ENCODE measurements at regions not wholly inside any gene's neighbourhood (a gene's known extent, or its start where the extent isn't known, plus 50 kb on each side); places are given as distances from the start of the nearest gene placed in this dataset.

DNA sequence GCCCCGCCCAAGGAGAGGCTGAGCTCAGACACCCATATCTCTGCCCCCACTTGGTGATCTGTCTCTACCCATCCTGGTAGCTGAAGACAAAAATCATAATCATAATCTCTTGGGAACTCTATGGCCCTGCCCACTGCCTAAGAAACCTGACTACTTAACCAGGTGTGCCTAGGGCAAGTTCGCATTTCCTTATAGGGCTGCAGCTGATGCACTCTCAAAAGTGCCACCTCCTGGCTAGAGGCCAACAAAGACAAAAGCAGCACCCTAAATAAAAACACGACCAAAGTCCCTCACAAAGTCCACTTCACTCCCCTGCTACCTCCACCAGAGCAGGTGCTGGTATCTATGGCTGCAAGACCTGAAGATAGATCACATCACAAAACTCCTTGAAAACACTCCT is 250.4 kb upstream of the SLITRK3 start (continued):
- no peak for TF ChIP-seq PHB2 (IDR thresholded peaks at IDR 0.05; ENCODE audit: partially characterized antibody)
- TF ChIP-seq, protein P1, sequence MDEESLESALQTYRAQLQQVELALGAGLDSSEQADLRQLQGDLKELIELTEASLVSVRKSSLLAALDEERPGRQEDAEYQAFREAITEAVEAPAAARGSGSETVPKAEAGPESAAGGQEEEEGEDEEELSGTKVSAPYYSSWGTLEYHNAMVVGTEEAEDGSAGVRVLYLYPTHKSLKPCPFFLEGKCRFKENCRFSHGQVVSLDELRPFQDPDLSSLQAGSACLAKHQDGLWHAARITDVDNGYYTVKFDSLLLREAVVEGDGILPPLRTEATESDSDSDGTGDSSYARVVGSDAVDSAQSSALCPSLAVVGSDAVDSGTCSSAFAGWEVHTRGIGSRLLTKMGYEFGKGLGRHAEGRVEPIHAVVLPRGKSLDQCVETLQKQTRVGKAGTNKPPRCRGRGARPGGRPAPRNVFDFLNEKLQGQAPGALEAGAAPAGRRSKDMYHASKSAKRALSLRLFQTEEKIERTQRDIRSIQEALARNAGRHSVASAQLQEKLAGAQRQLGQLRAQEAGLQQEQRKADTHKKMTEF (CRISPR knock-in tag; IDR thresholded peaks at IDR 0.05), result no peak
- TF ChIP-seq, protein P2, sequence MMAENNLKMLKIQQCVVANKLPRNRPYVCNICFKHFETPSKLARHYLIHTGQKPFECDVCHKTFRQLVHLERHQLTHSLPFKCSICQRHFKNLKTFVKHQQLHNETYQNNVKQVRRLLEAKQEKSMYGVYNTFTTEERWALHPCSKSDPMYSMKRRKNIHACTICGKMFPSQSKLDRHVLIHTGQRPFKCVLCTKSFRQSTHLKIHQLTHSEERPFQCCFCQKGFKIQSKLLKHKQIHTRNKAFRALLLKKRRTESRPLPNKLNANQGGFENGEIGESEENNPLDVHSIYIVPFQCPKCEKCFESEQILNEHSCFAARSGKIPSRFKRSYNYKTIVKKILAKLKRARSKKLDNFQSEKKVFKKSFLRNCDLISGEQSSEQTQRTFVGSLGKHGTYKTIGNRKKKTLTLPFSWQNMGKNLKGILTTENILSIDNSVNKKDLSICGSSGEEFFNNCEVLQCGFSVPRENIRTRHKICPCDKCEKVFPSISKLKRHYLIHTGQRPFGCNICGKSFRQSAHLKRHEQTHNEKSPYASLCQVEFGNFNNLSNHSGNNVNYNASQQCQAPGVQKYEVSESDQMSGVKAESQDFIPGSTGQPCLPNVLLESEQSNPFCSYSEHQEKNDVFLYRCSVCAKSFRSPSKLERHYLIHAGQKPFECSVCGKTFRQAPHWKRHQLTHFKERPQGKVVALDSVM (CRISPR knock-in tag; IDR thresholded peaks at IDR 0.05), result no peak
- TF ChIP-seq ZNF460 (CRISPR knock-in tag; IDR thresholded peaks at IDR 0.05; ENCODE audit: borderline replicate concordance), result no peak
- TF ChIP-seq ZNF256 (CRISPR knock-in tag; conservative IDR thresholded peaks at IDR 0.05), result no peak
- no peak for TF ChIP-seq ZNF780A (CRISPR knock-in tag; IDR thresholded peaks at IDR 0.05)
- TF ChIP-seq MAZ (IDR thresholded peaks at IDR 0.05; ENCODE audit: borderline replicate concordance, low read depth, low read length), result no peak
- TF ChIP-seq MAZ (CRISPR knock-in tag; IDR thresholded peaks at IDR 0.05; ENCODE audit: low read depth), result no peak
- TF ChIP-seq ZNF850 (CRISPR knock-in tag; conservative IDR thresholded peaks at IDR 0.05), result no peak
- TF ChIP-seq, protein P3, sequence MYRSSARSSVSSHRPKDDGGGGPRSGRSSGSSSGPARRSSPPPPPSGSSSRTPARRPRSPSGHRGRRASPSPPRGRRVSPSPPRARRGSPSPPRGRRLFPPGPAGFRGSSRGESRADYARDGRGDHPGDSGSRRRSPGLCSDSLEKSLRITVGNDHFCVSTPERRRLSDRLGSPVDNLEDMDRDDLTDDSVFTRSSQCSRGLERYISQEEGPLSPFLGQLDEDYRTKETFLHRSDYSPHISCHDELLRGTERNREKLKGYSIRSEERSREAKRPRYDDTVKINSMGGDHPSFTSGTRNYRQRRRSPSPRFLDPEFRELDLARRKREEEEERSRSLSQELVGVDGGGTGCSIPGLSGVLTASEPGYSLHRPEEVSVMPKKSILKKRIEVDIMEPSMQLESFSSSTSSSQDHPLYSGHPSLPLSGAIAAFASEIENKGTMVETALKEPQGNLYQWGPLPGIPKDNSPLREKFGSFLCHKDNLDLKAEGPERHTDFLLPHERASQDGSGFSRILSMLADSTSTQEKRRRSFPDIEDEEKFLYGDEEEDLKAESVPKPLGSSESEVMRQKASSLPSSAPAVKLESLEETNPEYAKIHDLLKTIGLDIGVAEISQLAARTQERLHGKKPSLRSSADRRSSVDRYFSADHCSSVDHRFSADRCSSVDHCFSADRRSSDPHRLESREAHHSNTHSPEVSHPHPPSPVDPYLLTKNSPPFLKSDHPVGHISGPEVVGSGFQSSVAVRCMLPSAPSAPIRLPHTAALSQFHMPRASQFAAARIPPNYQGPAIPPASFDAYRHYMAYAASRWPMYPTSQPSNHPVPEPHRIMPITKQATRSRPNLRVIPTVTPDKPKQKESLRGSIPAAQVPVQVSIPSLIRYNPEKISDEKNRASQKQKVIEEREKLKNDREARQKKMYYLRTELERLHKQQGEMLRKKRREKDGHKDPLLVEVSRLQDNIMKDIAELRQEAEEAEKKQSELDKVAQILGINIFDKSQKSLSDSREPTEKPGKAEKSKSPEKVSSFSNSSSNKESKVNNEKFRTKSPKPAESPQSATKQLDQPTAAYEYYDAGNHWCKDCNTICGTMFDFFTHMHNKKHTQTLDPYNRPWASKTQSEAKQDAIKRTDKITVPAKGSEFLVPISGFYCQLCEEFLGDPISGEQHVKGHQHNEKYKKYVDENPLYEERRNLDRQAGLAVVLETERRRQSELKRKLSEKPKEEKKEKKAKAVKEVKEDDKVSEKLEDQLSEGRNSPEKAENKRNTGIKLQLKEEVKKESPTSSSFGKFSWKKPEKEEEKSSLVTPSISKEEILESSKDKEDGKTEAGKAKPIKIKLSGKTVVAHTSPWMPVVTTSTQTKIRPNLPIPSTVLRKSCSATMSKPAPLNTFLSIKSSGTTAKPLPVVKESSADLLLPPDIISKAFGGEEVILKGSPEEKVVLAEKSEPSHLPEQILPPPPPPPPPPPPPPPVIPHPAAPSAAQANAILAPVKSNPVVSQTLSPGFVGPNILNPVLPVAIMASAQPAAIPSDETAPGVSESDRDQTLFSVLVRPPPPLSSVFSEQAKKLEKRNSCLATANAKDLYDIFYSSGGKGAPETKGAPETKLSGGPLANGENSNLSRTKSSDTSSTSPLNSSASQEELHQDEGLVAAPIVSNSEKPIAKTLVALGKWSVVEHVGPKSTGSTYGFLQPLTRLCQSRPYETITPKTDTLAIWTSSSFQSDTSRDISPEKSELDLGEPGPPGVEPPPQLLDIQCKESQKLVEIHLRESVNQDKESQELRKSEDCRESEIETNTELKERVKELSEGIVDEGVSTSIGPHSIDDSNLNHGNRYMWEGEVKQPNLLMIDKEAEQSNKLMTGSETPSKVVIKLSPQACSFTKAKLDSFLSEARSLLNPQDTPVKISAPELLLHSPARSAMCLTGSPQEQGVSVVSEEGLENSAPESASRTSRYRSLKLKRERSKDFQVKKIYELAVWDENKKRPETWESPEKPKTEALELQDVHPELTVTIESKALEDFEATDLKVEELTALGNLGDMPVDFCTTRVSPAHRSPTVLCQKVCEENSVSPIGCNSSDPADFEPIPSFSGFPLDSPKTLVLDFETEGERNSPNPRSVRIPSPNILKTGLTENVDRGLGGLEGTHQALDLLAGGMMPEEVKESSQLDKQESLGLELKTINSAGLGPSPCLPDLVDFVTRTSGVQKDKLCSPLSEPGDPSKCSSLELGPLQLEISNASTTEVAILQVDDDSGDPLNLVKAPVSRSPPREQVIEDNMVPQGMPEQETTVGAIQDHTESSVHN (CRISPR knock-in tag; IDR thresholded peaks at IDR 0.05), result no peak
- TF ChIP-seq, protein P4, sequence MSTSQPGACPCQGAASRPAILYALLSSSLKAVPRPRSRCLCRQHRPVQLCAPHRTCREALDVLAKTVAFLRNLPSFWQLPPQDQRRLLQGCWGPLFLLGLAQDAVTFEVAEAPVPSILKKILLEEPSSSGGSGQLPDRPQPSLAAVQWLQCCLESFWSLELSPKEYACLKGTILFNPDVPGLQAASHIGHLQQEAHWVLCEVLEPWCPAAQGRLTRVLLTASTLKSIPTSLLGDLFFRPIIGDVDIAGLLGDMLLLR (CRISPR knock-in tag; IDR thresholded peaks at IDR 0.05), result no peak
